ENCODE measurements at regions not wholly inside any gene's neighbourhood (a gene's known extent, or its start where the extent isn't known, plus 50 kb on each side); places are given as distances from the start of the nearest gene placed in this dataset.

GRCh38 chr18:78589916-78590437 is 389.6 kb upstream of the SALL3 start:
- DNase-seq (ENCODE audit: low read depth): no peak

- DNase-seq (ENCODE audit: low read depth): no peak
Measured at GRCh38 chr18:78595453-78595852, 384.2 kb upstream of the SALL3 start.

DNA sequence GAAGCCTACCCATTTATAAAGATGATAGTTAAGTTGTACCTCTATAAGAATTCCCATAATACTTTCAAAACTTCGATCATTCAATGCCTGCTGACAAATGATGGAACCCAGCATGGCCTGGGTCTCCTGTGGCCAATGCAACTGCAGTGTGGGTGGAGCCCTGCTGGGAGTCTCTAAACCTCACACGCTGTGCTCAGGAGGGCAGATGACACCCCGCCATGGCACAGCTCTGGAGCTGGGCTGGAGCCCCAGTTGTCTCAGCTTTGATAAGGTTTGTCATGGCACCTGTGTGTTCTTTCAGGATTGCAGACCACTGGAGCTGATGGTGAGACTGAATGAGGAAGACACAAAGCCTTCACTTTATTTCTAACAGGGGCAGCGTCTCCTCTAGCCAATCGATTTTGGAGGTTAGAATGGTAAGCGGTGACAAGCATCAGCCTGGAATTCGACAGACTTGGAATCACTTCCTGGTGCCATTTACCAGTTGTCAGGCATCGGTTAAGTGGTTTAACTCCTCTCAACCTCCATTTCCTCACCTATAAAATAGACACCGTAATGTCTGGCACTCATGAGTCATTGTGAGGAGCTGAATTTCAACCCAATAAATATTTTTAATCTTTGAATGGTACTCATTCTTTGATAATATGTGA is 383.6 kb upstream of the SALL3 start:
- no peak for DNase-seq (ENCODE audit: low read depth)

GRCh38 chr18:78596794-78597345 is 382.7 kb upstream of the SALL3 start:
- DNase-seq (ENCODE audit: low read depth): no peak

DNA sequence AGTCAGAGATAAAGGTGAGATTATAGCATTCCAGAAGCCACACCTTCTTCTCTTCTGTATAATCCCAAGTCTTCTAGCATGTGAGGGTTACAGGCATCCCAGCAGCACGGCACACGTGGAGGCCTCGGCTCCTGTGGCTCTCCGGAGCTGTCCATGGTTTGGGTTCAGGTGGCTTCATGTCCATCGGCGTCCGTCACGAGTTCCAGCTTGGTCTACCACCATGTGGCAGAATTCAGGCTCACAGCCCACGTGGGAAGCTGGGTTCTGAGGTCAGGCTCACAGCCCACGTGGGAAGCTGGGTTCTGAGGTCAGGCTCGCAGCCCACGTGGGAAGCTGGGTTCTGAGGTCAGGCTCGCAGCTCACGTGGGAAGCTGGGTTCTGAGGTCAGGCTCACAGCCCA is 378.3 kb upstream of the SALL3 start:
- no peak for DNase-seq (ENCODE audit: low read depth)

DNA sequence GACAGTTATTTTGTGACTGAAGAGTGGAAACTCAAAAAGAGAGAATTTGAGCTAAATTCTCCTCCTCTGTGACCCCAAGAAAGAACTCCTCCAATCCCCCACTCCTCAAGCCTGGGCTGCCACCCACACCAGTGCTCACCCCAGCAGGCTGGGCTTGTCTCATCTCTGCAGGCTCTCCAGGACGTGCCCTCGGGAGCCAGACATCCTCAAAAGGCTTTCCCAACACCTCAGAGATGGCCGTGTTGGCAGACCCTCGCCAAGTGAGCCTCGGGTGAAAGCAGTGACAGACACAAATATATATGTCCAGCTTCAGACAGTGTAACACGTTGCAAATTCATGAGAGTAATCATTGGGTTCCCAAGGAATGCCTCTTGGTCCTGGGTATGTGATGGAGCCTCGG is 377.7 kb upstream of the SALL3 start:
- DNase-seq (ENCODE audit: low read depth): no peak

- no peak for DNase-seq (ENCODE audit: low read depth)
Measured at GRCh38 chr18:78602430-78602829, 377.2 kb upstream of the SALL3 start.

- DNase-seq (ENCODE audit: low read depth): no peak
Measured at GRCh38 chr18:78603102-78603983, 376.3 kb upstream of the SALL3 start.

- DNase-seq (ENCODE audit: low read depth): no peak
Measured at GRCh38 chr18:78605255-78605654, 374.4 kb upstream of the SALL3 start.

DNA sequence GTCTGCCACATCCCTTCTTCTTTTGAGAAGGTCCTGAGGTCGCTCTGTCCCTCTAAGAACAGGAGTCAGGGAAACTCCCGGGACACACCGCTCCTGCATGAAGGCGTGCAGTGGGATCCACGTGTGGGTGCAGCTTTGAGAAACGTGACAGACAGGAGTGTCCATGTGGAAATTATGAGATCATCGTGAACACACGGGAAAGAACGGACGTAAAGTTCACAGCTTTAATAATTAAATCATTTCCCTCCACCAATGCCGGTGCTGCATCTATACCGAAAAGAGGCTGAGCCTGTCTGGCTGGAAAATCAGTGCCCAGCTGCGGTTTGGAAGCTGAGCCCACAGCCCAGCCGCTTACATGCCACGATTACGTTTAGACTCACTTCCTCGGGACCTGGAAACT is 372.4 kb upstream of the SALL3 start:
- DNase-seq (ENCODE audit: low read depth): no peak

GRCh38 chr18:78607784-78608183 is 371.8 kb upstream of the SALL3 start:
- DNase-seq (ENCODE audit: low read depth): no peak

DNA sequence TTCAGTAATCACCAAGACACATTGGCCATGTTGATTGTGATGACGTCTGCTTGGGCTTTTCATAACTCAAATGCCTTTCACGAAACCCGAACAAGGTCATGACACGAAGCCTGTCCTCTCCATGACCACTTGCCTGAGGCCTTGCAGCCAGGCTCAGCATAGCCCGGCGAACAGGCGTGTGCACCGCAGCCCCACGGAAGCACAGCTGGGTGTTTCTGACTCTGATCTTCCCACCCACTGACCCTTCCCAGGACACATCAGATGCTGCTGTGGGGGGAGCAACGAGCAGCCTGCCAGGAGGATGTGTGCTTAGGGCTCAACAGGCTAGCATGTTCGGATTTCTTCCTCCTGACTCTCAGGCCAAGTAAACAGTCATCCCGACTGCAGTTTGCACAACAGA is 369.4 kb upstream of the SALL3 start:
- DNase-seq (ENCODE audit: low read depth): no peak

DNA sequence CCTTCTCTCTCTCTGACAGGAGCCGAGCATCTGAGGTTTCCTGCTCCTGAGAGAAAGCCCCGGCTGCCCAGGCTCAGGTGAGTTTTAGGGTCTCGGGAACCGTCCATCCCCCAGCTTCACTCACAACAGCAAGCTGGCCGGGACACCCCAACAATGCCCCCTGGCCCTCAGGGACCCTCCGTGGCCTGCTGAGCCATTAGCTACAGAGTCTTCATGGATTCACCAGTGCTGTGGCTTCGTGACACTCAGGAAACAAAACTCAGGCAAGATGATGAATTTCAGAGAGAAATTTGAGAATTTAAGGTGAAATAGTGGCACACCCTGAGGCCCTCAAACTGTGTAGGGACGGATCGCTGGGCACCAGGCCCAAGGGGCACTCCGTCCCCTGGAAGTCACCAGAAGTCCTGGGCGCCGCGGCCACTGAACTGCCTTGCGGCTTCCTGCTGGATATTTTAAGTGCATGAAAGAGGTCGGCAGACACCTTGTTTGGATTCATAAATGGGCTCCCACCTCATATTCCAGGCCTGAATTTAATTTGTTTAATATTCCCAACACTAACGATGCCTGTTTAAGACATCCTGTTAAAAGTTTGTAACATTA is 368.3 kb upstream of the SALL3 start:
- DNase-seq (ENCODE audit: low read depth): no peak

- DNase-seq (ENCODE audit: low read depth): no peak
Measured at GRCh38 chr18:78611869-78612268, 367.7 kb upstream of the SALL3 start.

DNA sequence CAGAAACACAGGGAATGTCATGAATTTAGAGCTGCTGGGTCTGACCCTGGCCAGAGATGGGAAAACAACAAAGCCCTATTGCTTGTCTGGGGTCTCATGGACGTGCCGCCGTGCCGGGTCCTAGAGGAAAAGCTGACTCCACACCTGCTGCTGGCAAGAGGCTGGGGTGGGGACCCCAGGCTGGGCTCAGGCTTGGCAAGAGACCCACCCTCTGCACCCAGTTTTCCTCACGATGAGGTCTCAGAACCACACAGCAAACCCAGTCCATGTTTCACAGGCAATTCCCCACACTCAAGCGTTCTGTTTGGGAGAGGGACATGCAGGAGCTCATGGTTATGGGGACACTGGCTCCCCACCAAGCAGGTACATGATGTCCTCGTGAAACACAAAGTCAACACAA is 367.3 kb upstream of the SALL3 start:
- DNase-seq (ENCODE audit: low read depth): no peak

GRCh38 chr18:78612801-78613200 is 366.8 kb upstream of the SALL3 start:
- DNase-seq (ENCODE audit: low read depth): no peak

GRCh38 chr18:78618726-78619125 is 360.9 kb upstream of the SALL3 start:
- DNase-seq (ENCODE audit: low read depth): no peak

GRCh38 chr18:78619854-78620253 is 359.8 kb upstream of the SALL3 start:
- no peak for DNase-seq (ENCODE audit: low read depth)

GRCh38 chr18:78620326-78620725 is 359.3 kb upstream of the SALL3 start:
- DNase-seq (ENCODE audit: low read depth): no peak

DNA sequence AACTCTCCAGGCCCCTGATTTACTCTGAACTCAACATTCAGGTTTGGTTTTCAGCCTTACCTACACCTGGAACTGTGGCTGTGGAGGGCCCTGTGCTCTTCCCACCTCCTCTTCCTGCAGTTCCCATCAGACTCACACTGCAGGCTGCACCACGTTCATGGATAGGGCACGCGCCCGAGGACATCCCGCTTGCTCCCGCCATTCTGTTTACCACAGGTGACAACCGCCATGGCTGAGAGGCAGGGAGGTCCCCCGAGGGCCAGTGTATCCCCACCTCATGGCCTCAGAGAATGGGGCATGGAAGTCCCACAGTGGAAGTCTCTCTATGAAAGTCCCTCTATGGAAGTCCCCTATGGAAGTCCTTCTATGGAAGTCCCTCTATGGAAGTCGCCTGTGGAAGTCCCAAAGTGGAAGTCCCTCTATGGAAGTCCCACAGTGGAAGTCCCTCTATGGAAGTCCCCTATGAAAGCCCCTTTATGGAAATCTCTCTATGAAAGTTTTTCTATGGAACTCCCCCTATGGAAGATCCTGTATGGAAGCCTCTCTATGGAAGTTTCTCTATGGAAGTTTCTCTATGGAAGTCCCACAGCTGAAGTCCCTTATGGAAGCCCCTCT is 358.4 kb upstream of the SALL3 start:
- no peak for DNase-seq (ENCODE audit: low read depth)

GRCh38 chr18:78622251-78622906 is 357.2 kb upstream of the SALL3 start:
- no peak for DNase-seq (ENCODE audit: low read depth)

Measured in RPMI7951 (cell line).